OCI-LY1 (cell line): ENCODE measurements at regions not wholly inside any gene's neighbourhood (a gene's known extent, or its start where the extent isn't known, plus 50 kb on each side); places are given as distances from the start of the nearest gene placed in this dataset.

Source experiments
- CTCF ChIP-seq: fragments of 200-600 bp; sonication (generic), shearing (Covaris generic); IDR thresholded peaks from 2 replicates; pipeline ENCODE4 v1.5.1; 2017; ENCODE audit warnings: mild to moderate bottlenecking, antibody characterized with exemption, low read length, moderate library complexity, mixed read lengths
- EZH2 ChIP-seq: fragments of 200-600 bp; sonication (generic), shearing (Covaris generic); IDR thresholded peaks from 2 replicates; pipeline ENCODE4 v1.8.0; 2017; ENCODE audit warnings: borderline replicate concordance, mixed run types, mild to moderate bottlenecking, antibody characterized with exemption, low read length, moderate library complexity, mixed read lengths

GRCh38 chr10:84966708-84967441, 638.5 kb downstream of the CCSER2 start:
- peak; percentile 11; the same call in 1 of the 2 replicates for TF ChIP-seq CTCF
- TF ChIP-seq EZH2, result no peak
